ENCODE measurements at regions not wholly inside any gene's neighbourhood (a gene's known extent, or its start where the extent isn't known, plus 50 kb on each side); places are given as distances from the start of the nearest gene placed in this dataset.

- in situ Hi-C loops (cut with HindIII; ENCODE audit: low pct_unique_long_range_greater_than_20kb, low sequenced_read_pairs) = no loop called here
- no peak for DNase-seq (ENCODE audit: low read depth in 1 of 2, low spot score in 1 of 2)
- TF ChIP-seq JUND (IDR thresholded peaks at IDR 0.05; ENCODE audit: low read depth) = no peak
Observed at GRCh38 chr16:54649876-54650275, 280.8 kb upstream of the IRX5 start.

GRCh38 chr16:54648575-54648974, 282.1 kb upstream of the IRX5 start:
- in situ Hi-C loops (cut with HindIII; ENCODE audit: low pct_unique_long_range_greater_than_20kb, low sequenced_read_pairs) = no loop called here
- no peak for DNase-seq (ENCODE audit: low read depth in 1 of 2, low spot score in 1 of 2)
- no peak for TF ChIP-seq JUND (IDR thresholded peaks at IDR 0.05; ENCODE audit: low read depth)

- no peak for TF ChIP-seq JUND (IDR thresholded peaks at IDR 0.05; ENCODE audit: low read depth)
- DNase-seq (ENCODE audit: low read depth in 1 of 2, low spot score in 1 of 2) = no peak
- in situ Hi-C loops (cut with HindIII; ENCODE audit: low pct_unique_long_range_greater_than_20kb, low sequenced_read_pairs) = no loop called here
Observed at GRCh38 chr16:54647725-54648221, 282.9 kb upstream of the IRX5 start.

- no peak for TF ChIP-seq JUND (IDR thresholded peaks at IDR 0.05; ENCODE audit: low read depth)
- in situ Hi-C loops (cut with HindIII; ENCODE audit: low pct_unique_long_range_greater_than_20kb, low sequenced_read_pairs) = no loop called here
Observed at GRCh38 chr16:54647216-54647615, 283.4 kb upstream of the IRX5 start.

GRCh38 chr16:54645345-54645744, 285.3 kb upstream of the IRX5 start:
- in situ Hi-C loops (cut with HindIII; ENCODE audit: low pct_unique_long_range_greater_than_20kb, low sequenced_read_pairs) = no loop called here
- DNase-seq (ENCODE audit: low read depth in 1 of 2, low spot score in 1 of 2) = peak; percentile 16 to 92
- no peak for TF ChIP-seq JUND (IDR thresholded peaks at IDR 0.05; ENCODE audit: low read depth)

More at GRCh38 chr16:54647216-54647615, 283.4 kb upstream of the IRX5 start:
- DNase-seq (ENCODE audit: low read depth in 1 of 2, low spot score in 1 of 2) = peak in 1 of 2 experiments; percentile 68

GRCh38 chr16:54636221-54636793, 294.4 kb upstream of the IRX5 start:
- in situ Hi-C loops (cut with HindIII; ENCODE audit: low pct_unique_long_range_greater_than_20kb, low sequenced_read_pairs) = no loop called here
- no peak for DNase-seq (ENCODE audit: low read depth in 1 of 2, low spot score in 1 of 2)
- TF ChIP-seq JUND (IDR thresholded peaks at IDR 0.05; ENCODE audit: low read depth) = no peak

- in situ Hi-C loops (cut with HindIII; ENCODE audit: low pct_unique_long_range_greater_than_20kb, low sequenced_read_pairs) = no loop called here
- no peak for TF ChIP-seq JUND (IDR thresholded peaks at IDR 0.05; ENCODE audit: low read depth)
- peak in 1 of 2 experiments; percentile 18 for DNase-seq (ENCODE audit: low read depth in 1 of 2, low spot score in 1 of 2)
Observed at GRCh38 chr16:54633943-54634362, 296.7 kb upstream of the IRX5 start.

GRCh38 chr16:54632322-54633220, 298.1 kb upstream of the IRX5 start:
- TF ChIP-seq JUND (IDR thresholded peaks at IDR 0.05; ENCODE audit: low read depth) = no peak
- in situ Hi-C loops (cut with HindIII; ENCODE audit: low pct_unique_long_range_greater_than_20kb, low sequenced_read_pairs) = no loop called here
- DNase-seq (ENCODE audit: low read depth in 1 of 2, low spot score in 1 of 2) = no peak

GRCh38 chr16:54631782-54632181, 298.9 kb upstream of the IRX5 start:
- in situ Hi-C loops (cut with HindIII; ENCODE audit: low pct_unique_long_range_greater_than_20kb, low sequenced_read_pairs) = no loop called here
- TF ChIP-seq JUND (IDR thresholded peaks at IDR 0.05; ENCODE audit: low read depth) = no peak
- DNase-seq (ENCODE audit: low read depth in 1 of 2, low spot score in 1 of 2) = no peak

- in situ Hi-C loops (cut with HindIII; ENCODE audit: low pct_unique_long_range_greater_than_20kb, low sequenced_read_pairs) = no loop called here
- TF ChIP-seq JUND (IDR thresholded peaks at IDR 0.05; ENCODE audit: low read depth) = no peak
- DNase-seq (ENCODE audit: low read depth in 1 of 2, low spot score in 1 of 2) = no peak
Observed at GRCh38 chr16:54630284-54630967, 300.2 kb upstream of the IRX5 start.

GRCh38 chr16:54628796-54629625, 301.7 kb upstream of the IRX5 start:
- no peak for DNase-seq (ENCODE audit: low read depth in 1 of 2, low spot score in 1 of 2)
- no peak for TF ChIP-seq JUND (IDR thresholded peaks at IDR 0.05; ENCODE audit: low read depth)
- in situ Hi-C loops (cut with HindIII; ENCODE audit: low pct_unique_long_range_greater_than_20kb, low sequenced_read_pairs) = no loop called here

- no peak for DNase-seq (ENCODE audit: low read depth in 1 of 2, low spot score in 1 of 2)
- no peak for TF ChIP-seq JUND (IDR thresholded peaks at IDR 0.05; ENCODE audit: low read depth)
- in situ Hi-C loops (cut with HindIII; ENCODE audit: low pct_unique_long_range_greater_than_20kb, low sequenced_read_pairs) = no loop called here
Observed at GRCh38 chr16:54627616-54628015, 303.0 kb upstream of the IRX5 start.

All from T47D (cell line).